ENCODE measurements at regions not wholly inside any gene's neighbourhood (a gene's known extent, or its start where the extent isn't known, plus 50 kb on each side); places are given as distances from the start of the nearest gene placed in this dataset.

DNA sequence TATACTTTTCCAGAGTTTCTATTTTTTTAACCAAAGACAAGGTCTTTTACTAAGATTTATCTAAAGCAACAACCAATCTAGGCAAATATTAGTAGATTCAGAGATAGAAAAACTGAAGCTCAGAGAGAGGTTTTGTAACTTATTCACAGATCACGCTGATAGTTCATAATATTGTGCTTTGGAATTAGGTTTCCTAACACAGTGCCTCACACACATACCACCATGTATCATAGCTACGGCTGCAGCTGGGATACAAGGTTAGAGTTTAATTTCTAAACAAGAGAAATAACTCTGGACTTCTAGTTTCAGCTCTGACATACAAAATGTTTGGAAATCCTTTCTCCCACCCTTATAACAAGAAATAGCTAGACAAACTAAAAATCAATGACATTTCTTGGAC, 565.7 kb downstream of the PYDC2 start:
- TF ChIP-seq, protein P1, sequence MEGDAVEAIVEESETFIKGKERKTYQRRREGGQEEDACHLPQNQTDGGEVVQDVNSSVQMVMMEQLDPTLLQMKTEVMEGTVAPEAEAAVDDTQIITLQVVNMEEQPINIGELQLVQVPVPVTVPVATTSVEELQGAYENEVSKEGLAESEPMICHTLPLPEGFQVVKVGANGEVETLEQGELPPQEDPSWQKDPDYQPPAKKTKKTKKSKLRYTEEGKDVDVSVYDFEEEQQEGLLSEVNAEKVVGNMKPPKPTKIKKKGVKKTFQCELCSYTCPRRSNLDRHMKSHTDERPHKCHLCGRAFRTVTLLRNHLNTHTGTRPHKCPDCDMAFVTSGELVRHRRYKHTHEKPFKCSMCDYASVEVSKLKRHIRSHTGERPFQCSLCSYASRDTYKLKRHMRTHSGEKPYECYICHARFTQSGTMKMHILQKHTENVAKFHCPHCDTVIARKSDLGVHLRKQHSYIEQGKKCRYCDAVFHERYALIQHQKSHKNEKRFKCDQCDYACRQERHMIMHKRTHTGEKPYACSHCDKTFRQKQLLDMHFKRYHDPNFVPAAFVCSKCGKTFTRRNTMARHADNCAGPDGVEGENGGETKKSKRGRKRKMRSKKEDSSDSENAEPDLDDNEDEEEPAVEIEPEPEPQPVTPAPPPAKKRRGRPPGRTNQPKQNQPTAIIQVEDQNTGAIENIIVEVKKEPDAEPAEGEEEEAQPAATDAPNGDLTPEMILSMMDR (IDR thresholded peaks at IDR 0.05; ENCODE audit: insufficient read depth in 1 of 2, low read depth in 1 of 2, low read length in 1 of 2, severe bottlenecking in 1 of 2, unreplicated experiment in 1 of 2): no peak
- no peak overlapping the region for H3K4me3 Mint-ChIP-seq (ENCODE audit: unreplicated experiment)
- ChIA-PET POLR2A (no interaction called here), CTCF (no interaction called here)
- peaks cover 13% of the 10 kb centered on the region for H3K9me3 Mint-ChIP-seq (ENCODE audit: unreplicated experiment)
- H3K27me3 ChIP-seq (replicated peaks; ENCODE audit: control insufficient read depth, insufficient read depth, low read length): no peaks in the 10 kb centered on the region
- BruUV-seq (replicated peaks): no TSS peak
- H3K36me3 Mint-ChIP-seq (ENCODE audit: insufficient read depth, unreplicated experiment): no peaks in the 10 kb centered on the region
- H3K27me3 Mint-ChIP-seq (ENCODE audit: insufficient read depth, unreplicated experiment): no peaks in the 10 kb centered on the region
- H3K4me1 Mint-ChIP-seq (ENCODE audit: low read depth, unreplicated experiment): no peaks in the 10 kb centered on the region
- no peak overlapping the region for H3K27ac Mint-ChIP-seq (ENCODE audit: unreplicated experiment)
- no peaks in the 10 kb centered on the region for H3K36me3 ChIP-seq (ENCODE audit: control insufficient read depth, insufficient read depth, low read length)
- H3K4me1 ChIP-seq: no peaks in the 10 kb centered on the region
- no peak overlapping the region for H3K4me3 ChIP-seq (ENCODE audit: low read depth, low read length)
- no peak for DNase-seq
- no peaks in the 10 kb centered on the region for H3K9me3 ChIP-seq
- intact Hi-C loops (cut with micrococcal nuclease; ENCODE audit: unreplicated experiment): no loop called here

DNA sequence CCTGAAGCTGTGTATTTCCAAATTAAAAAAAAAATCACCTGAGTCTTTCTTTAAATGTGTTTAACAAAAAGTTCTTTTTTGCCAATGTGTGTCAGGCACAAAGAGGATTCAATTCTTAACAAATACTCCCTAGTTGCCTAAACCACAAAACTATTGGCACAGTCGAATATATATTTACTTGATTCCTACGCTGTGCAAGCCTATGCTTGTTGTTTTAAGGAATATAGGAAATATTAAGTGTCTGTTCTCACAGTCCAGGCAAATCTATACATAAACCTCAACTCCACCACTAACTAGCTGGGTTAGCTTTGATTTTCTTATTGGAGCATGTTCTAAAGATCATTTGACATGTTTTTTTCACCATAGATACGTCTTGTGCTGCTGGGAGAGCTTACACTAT, 571.0 kb downstream of the PYDC2 start:
- Mint-ChIP-seq H3K27me3 (ENCODE audit: insufficient read depth, unreplicated experiment) (no peaks in the 10 kb centered on the region), H3K27ac (ENCODE audit: unreplicated experiment) (no peak overlapping the region), H3K9me3 (ENCODE audit: unreplicated experiment) (peaks cover 22% of the 10 kb centered on the region), H3K4me3 (ENCODE audit: unreplicated experiment) (no peak overlapping the region), H3K4me1 (ENCODE audit: low read depth, unreplicated experiment) (no peaks in the 10 kb centered on the region), H3K36me3 (ENCODE audit: insufficient read depth, unreplicated experiment) (no peaks in the 10 kb centered on the region)
- no peaks in the 10 kb centered on the region for H3K36me3 ChIP-seq (ENCODE audit: control insufficient read depth, insufficient read depth, low read length)
- H3K4me3 ChIP-seq (ENCODE audit: low read depth, low read length): no peak overlapping the region
- no TSS peak for BruUV-seq (replicated peaks)
- H3K4me1 ChIP-seq: no peaks in the 10 kb centered on the region
- TF ChIP-seq, protein P1 (IDR thresholded peaks at IDR 0.05; ENCODE audit: insufficient read depth in 1 of 2, low read depth in 1 of 2, low read length in 1 of 2, severe bottlenecking in 1 of 2, unreplicated experiment in 1 of 2): no peak
- ChIA-PET CTCF (interaction anchor here (0.6 kb wide), 1 partner anchor 654 kb away, joined by 6 read pairs; no protein-coding TSS in a partner anchor), POLR2A (no interaction called here)
- H3K9me3 ChIP-seq: no peaks in the 10 kb centered on the region
- H3K27me3 ChIP-seq (replicated peaks; ENCODE audit: control insufficient read depth, insufficient read depth, low read length): no peaks in the 10 kb centered on the region
- no peak for DNase-seq
- intact Hi-C loops (cut with micrococcal nuclease; ENCODE audit: unreplicated experiment): no loop called here

DNA sequence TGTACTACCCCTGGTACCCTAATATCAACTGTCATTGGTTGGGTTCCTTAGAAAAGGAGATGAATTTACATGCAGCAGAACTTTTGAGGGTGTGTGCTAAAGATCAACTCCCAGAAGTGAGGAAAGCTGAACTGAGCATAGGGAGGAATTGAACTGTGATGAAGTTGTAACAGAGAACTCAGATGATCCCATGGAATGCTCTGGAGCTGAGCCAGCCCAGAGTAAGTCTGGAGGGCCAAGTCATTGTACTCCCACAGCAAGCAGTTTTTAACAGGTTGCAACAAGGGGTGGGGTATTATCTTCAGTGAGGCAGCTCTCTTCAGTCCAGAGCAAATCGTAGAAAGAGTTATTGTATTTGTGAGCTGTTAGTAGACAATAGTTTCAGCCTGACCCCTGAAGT, 572.3 kb downstream of the PYDC2 start:
- TF ChIP-seq, protein P1 (IDR thresholded peaks at IDR 0.05; ENCODE audit: insufficient read depth in 1 of 2, low read depth in 1 of 2, low read length in 1 of 2, severe bottlenecking in 1 of 2, unreplicated experiment in 1 of 2): no peak
- H3K9me3 ChIP-seq: no peaks in the 10 kb centered on the region
- ChIA-PET POLR2A (no interaction called here), CTCF (no interaction called here)
- H3K4me1 ChIP-seq: no peaks in the 10 kb centered on the region
- intact Hi-C loops (cut with micrococcal nuclease; ENCODE audit: unreplicated experiment): no loop called here
- H3K36me3 Mint-ChIP-seq (ENCODE audit: insufficient read depth, unreplicated experiment): no peaks in the 10 kb centered on the region
- no peaks in the 10 kb centered on the region for H3K27me3 Mint-ChIP-seq (ENCODE audit: insufficient read depth, unreplicated experiment)
- H3K36me3 ChIP-seq (ENCODE audit: control insufficient read depth, insufficient read depth, low read length): no peaks in the 10 kb centered on the region
- no peaks in the 10 kb centered on the region for H3K4me1 Mint-ChIP-seq (ENCODE audit: low read depth, unreplicated experiment)
- H3K4me3 ChIP-seq (ENCODE audit: low read depth, low read length): no peak overlapping the region
- H3K4me3 Mint-ChIP-seq (ENCODE audit: unreplicated experiment): no peak overlapping the region
- H3K27me3 ChIP-seq (replicated peaks; ENCODE audit: control insufficient read depth, insufficient read depth, low read length): no peaks in the 10 kb centered on the region
- H3K9me3 Mint-ChIP-seq (ENCODE audit: unreplicated experiment): peaks cover 22% of the 10 kb centered on the region
- no peak overlapping the region for H3K27ac Mint-ChIP-seq (ENCODE audit: unreplicated experiment)
- DNase-seq: no peak
- BruUV-seq (replicated peaks): no TSS peak
